Type B pancreatic cell (in vitro differentiated cells): ENCODE measurements at regions not wholly inside any gene's neighbourhood (a gene's known extent, or its start where the extent isn't known, plus 50 kb on each side); places are given as distances from the start of the nearest gene placed in this dataset.

Experiments
- DNase-seq: peaks from one replicate; pipeline ENCODE4 v3.0.0; 2021; ENCODE audit warnings: mixed read lengths; ENCODE audit not compliant: unreplicated experiment; ENCODE audit errors: extremely low spot score
- H3K27ac Mint-ChIP-seq: 2 replicates; pipeline ENCODE4 v1.8.0; 2021; ENCODE audit warnings: mild to moderate bottlenecking, mixed read lengths
- H3K27me3 Mint-ChIP-seq: 2 replicates; pipeline ENCODE4 v1.8.0; 2021; ENCODE audit warnings: mixed read lengths
- H3K36me3 Mint-ChIP-seq: 2 replicates; pipeline ENCODE4 v1.8.0; 2021; ENCODE audit warnings: mixed read lengths
- H3K4me1 Mint-ChIP-seq: one replicate; pipeline ENCODE4 v1.8.0; 2021; ENCODE audit warnings: mixed read lengths; ENCODE audit not compliant: unreplicated experiment
- H3K4me3 Mint-ChIP-seq: 2 replicates; pipeline ENCODE4 v1.8.0; 2021; ENCODE audit warnings: mild to moderate bottlenecking, mixed read lengths
- H3K9me3 Mint-ChIP-seq: 2 replicates; pipeline ENCODE4 v1.8.0; 2021; ENCODE audit warnings: mixed read lengths
- CTCF ChIP-seq: fragments of 200-600 bp; sonication (generic); conservative IDR thresholded peaks from 2 replicates; pipeline ENCODE4 v1.5.0; 2021; ENCODE audit warnings: antibody characterized with exemption, mild to moderate bottlenecking

GRCh38 chr9:135004772-135005171 lies 82.7 kb upstream of the OLFM1 start:
- H3K4me1 Mint-ChIP-seq = no peaks in the 10 kb centered on the region
- TF ChIP-seq CTCF = no peak
- no peak overlapping the region for H3K4me3 Mint-ChIP-seq
- H3K36me3 Mint-ChIP-seq = no peaks in the 10 kb centered on the region
- DNase-seq = no peak
- no peaks in the 10 kb centered on the region for H3K9me3 Mint-ChIP-seq
- no peak overlapping the region for H3K27ac Mint-ChIP-seq
- H3K27me3 Mint-ChIP-seq = no peaks in the 10 kb centered on the region

GRCh38 chr9:135006911-135007570 lies 80.4 kb upstream of the OLFM1 start:
- Mint-ChIP-seq H3K9me3 (no peaks in the 10 kb centered on the region), H3K4me3 (no peak overlapping the region), H3K4me1 (no peaks in the 10 kb centered on the region), H3K27ac (no peak overlapping the region), H3K36me3 (no peaks in the 10 kb centered on the region), H3K27me3 (no peaks in the 10 kb centered on the region)
- DNase-seq = no peak
- no peak for TF ChIP-seq CTCF

- TF ChIP-seq CTCF = no peak
- DNase-seq = no peak
- Mint-ChIP-seq H3K4me3 (no peak overlapping the region), H3K36me3 (no peaks in the 10 kb centered on the region), H3K4me1 (no peaks in the 10 kb centered on the region), H3K9me3 (no peaks in the 10 kb centered on the region), H3K27ac (no peak overlapping the region), H3K27me3 (no peaks in the 10 kb centered on the region)
Observed at GRCh38 chr9:135007601-135008000, 79.9 kb upstream of the OLFM1 start.

- H3K36me3 Mint-ChIP-seq = no peaks in the 10 kb centered on the region
- no peak for DNase-seq
- H3K27me3 Mint-ChIP-seq = no peaks in the 10 kb centered on the region
- no peak overlapping the region for H3K4me3 Mint-ChIP-seq
- TF ChIP-seq CTCF = no peak
- no peaks in the 10 kb centered on the region for H3K4me1 Mint-ChIP-seq
- no peak overlapping the region for H3K27ac Mint-ChIP-seq
- H3K9me3 Mint-ChIP-seq = no peaks in the 10 kb centered on the region
Observed at GRCh38 chr9:135008416-135008815, 79.1 kb upstream of the OLFM1 start.

GRCh38 chr9:135009051-135009560 lies 78.4 kb upstream of the OLFM1 start:
- no peak for DNase-seq
- Mint-ChIP-seq H3K36me3 (no peaks in the 10 kb centered on the region), H3K27ac (no peak overlapping the region), H3K9me3 (no peaks in the 10 kb centered on the region), H3K27me3 (no peaks in the 10 kb centered on the region), H3K4me3 (no peak overlapping the region), H3K4me1 (no peaks in the 10 kb centered on the region)
- TF ChIP-seq CTCF = no peak
